ENCODE measurements at regions not wholly inside any gene's neighbourhood (a gene's known extent, or its start where the extent isn't known, plus 50 kb on each side); places are given as distances from the start of the nearest gene placed in this dataset.

- TF ChIP-seq CTCF (conservative IDR thresholded peaks at IDR 0.05; ENCODE audit: low read depth, low read length) (no peak), EZH2 (IDR thresholded peaks at IDR 0.05; ENCODE audit: borderline replicate concordance, low read depth, low read length, poor library complexity, severe bottlenecking) (no peak)
- no TSS peak for BruUV-seq (replicated peaks)
- Histone ChIP-seq H3K4me1 (ENCODE audit: insufficient read depth, low read length, poor library complexity, severe bottlenecking) (no peaks in the 10 kb centered on the region), H3K27me3 (replicated peaks; ENCODE audit: insufficient read depth, low read depth, low read length, poor library complexity) (no peaks in the 10 kb centered on the region), H3K36me3 (ENCODE audit: insufficient read depth, low read length, poor library complexity, severe bottlenecking) (no peaks in the 10 kb centered on the region), H3K9me3 (ENCODE audit: low read depth, low read length, poor library complexity, severe bottlenecking) (no peaks in the 10 kb centered on the region), H3K27ac (ENCODE audit: low read depth, low read length, poor library complexity, severe bottlenecking) (no peak overlapping the region), H3K4me3 (ENCODE audit: low read depth, low read length, poor library complexity, severe bottlenecking) (no peak overlapping the region)
- CTCF ChIA-PET: no interaction called here
- POLR2A ChIA-PET (ENCODE audit: low non-redundant PET): no interaction called here
- intact Hi-C loops (cut with micrococcal nuclease; ENCODE audit: unreplicated experiment): no loop called here
- DNase-seq (ENCODE audit: low spot score): no peak
These were observed 197.0 kb downstream of the SQOR start for GRCh38 chr15:45831787-45832186.

- TF ChIP-seq CTCF (conservative IDR thresholded peaks at IDR 0.05; ENCODE audit: low read depth, low read length): no peak
- no peak for TF ChIP-seq EZH2 (IDR thresholded peaks at IDR 0.05; ENCODE audit: borderline replicate concordance, low read depth, low read length, poor library complexity, severe bottlenecking)
- intact Hi-C loops (cut with micrococcal nuclease; ENCODE audit: unreplicated experiment): no loop called here
- no TSS peak for BruUV-seq (replicated peaks)
- DNase-seq (ENCODE audit: low spot score): no peak
- CTCF ChIA-PET: no interaction called here
- H3K27ac ChIP-seq (ENCODE audit: low read depth, low read length, poor library complexity, severe bottlenecking): no peak overlapping the region
- H3K4me1 ChIP-seq (ENCODE audit: insufficient read depth, low read length, poor library complexity, severe bottlenecking): no peaks in the 10 kb centered on the region
- H3K27me3 ChIP-seq (replicated peaks; ENCODE audit: insufficient read depth, low read depth, low read length, poor library complexity): no peaks in the 10 kb centered on the region
- no peaks in the 10 kb centered on the region for H3K36me3 ChIP-seq (ENCODE audit: insufficient read depth, low read length, poor library complexity, severe bottlenecking)
- no peaks in the 10 kb centered on the region for H3K9me3 ChIP-seq (ENCODE audit: low read depth, low read length, poor library complexity, severe bottlenecking)
- H3K4me3 ChIP-seq (ENCODE audit: low read depth, low read length, poor library complexity, severe bottlenecking): no peak overlapping the region
- POLR2A ChIA-PET (ENCODE audit: low non-redundant PET): no interaction called here
These were observed 199.8 kb downstream of the SQOR start for GRCh38 chr15:45834622-45835021.

GRCh38 chr15:45842151-45842550 lies 207.3 kb downstream of the SQOR start:
- Histone ChIP-seq H3K27me3 (replicated peaks; ENCODE audit: insufficient read depth, low read depth, low read length, poor library complexity) (peaks cover 4% of the 10 kb centered on the region), H3K27ac (ENCODE audit: low read depth, low read length, poor library complexity, severe bottlenecking) (no peak overlapping the region), H3K9me3 (ENCODE audit: low read depth, low read length, poor library complexity, severe bottlenecking) (no peaks in the 10 kb centered on the region), H3K4me1 (ENCODE audit: insufficient read depth, low read length, poor library complexity, severe bottlenecking) (no peaks in the 10 kb centered on the region), H3K4me3 (ENCODE audit: low read depth, low read length, poor library complexity, severe bottlenecking) (no peak overlapping the region), H3K36me3 (ENCODE audit: insufficient read depth, low read length, poor library complexity, severe bottlenecking) (no peaks in the 10 kb centered on the region)
- intact Hi-C loops (cut with micrococcal nuclease; ENCODE audit: unreplicated experiment): no loop called here
- no peak for TF ChIP-seq CTCF (conservative IDR thresholded peaks at IDR 0.05; ENCODE audit: low read depth, low read length)
- TF ChIP-seq EZH2 (IDR thresholded peaks at IDR 0.05; ENCODE audit: borderline replicate concordance, low read depth, low read length, poor library complexity, severe bottlenecking): no peak
- CTCF ChIA-PET: no interaction called here
- no TSS peak for BruUV-seq (replicated peaks)
- DNase-seq (ENCODE audit: low spot score): no peak
- POLR2A ChIA-PET (ENCODE audit: low non-redundant PET): no interaction called here
